Stimulated activated CD8-positive, alpha-beta memory T cell treated with anti-CD3 and anti-CD28 coated beads, Interleukin-7, amount 100 ng/mL, for 1 hour (primary cell): ENCODE measurements at regions not wholly inside any gene's neighbourhood (a gene's known extent, or its start where the extent isn't known, plus 50 kb on each side); places are given as distances from the start of the nearest gene placed in this dataset.
"Not testable (repeated sequence)": the region's sequence is repeated elsewhere in the genome, so short reads cannot be mapped to it uniquely, and the experiment has no call there.

Source experiments
- DNase-seq, 2 donors: peaks; one replicate each; pipeline ENCODE4 v3.0.0-alpha.2; 2020; ENCODE audit warnings: low read depth in 2 of 2

DNA sequence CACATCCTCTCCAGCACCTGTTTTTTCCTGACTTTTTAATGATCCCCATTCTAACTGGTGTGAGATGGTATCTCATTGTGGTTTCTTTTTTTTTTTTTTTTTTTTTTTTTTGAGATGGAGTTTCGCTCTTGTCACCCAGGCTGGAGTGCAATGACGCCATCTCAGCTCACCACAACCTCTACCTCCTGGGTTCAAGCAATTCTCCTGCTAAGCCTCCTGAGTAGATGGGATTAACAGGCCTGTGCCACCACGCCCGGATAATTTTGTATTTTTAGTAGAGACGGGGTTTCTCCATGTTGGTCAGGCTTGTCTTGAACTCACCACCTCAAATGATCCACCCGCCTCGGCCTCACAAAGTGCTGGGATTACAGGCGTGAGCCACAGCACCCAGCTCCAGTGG, 184.7 kb downstream of the C9orf152 start:
- not testable (repeated sequence) for DNase-seq

DNA sequence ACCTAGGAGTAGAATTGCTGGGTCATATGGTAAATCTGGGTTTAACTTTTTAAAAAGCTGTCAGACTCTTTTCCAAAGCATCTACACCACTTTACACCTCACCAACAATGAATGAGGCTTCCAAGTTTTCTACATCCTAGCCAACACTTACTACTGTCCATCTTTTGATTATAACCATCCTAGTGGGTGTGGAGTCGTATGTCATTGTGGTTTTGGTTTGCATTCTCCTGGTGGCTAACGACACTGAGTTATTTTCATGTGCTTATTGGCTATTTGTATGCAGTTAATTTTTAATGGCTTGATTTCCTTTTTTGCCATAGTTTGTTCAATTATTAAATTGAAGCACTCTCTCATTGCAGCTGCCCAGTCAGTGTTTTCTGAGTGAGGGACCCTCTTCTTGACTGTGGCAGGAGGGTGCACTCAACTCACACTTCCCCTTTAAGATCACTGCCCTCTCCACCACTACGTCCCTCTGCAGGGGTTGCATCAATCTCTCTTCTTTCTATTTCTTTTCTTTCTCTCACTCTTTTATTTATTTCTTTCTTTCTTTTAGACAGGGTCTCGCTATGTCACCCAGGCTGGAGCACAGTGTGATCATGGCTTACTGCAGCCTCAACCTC, 182.3 kb downstream of the C9orf152 start:
- no peak for DNase-seq

DNA sequence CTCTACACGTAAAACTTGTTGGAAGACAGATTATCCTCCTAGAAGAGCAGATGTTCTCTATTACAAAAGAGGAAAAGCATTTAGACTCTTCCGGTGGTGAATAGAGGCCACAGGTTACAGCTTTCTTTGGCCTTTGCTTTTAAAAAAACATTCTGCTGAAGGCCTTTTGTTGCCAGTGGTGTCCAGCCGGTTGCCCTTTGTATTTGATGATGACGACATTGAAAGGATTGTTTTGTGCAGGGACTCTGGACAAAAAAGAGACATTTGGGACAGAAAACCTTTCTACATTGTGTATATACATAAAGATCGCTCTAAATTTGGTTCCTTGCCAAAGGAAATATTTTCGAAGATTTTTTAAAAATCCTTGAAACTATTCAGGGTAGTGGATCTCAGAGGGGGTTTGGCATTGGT, 180.3 kb downstream of the C9orf152 start:
- DNase-seq = no peak

DNA sequence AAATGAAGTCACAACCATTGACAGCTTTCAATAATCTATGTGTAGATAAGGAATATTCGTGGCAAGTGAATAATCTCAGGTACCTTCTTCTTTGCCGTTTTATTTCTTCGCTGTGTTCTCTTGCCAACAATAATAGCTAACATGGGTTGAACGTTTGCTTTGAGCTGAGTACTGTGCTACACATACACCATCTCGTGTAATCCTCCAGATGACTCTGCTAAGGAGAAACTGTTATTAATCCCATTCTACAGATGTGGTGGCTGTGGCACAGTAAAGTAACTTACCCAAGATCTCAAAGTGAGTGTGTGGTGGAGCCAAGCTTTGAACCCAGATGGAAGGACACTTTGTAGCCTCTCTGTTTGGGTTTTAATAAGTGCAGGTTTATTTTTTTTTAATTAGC, 179.7 kb downstream of the C9orf152 start:
- DNase-seq = no peak

DNA sequence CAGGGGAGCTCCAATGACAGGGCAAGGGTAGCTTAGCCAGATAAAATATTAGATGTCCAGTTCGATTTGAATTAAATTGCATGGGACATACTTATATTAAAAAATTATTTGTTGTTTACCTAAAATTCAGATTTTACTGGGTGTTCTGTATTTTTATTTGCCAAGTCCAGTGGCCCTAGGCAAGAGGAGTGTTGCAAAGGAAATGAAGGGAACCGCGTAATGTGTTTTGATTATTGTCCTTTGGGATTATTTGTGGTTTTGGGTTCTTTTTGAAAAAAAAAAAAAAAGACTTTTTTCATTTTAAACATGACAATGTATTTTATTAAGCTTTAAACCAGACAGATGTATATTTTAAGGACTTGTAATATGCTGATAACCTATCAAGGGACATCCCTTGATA, 179.3 kb downstream of the C9orf152 start:
- no peak for DNase-seq

DNA sequence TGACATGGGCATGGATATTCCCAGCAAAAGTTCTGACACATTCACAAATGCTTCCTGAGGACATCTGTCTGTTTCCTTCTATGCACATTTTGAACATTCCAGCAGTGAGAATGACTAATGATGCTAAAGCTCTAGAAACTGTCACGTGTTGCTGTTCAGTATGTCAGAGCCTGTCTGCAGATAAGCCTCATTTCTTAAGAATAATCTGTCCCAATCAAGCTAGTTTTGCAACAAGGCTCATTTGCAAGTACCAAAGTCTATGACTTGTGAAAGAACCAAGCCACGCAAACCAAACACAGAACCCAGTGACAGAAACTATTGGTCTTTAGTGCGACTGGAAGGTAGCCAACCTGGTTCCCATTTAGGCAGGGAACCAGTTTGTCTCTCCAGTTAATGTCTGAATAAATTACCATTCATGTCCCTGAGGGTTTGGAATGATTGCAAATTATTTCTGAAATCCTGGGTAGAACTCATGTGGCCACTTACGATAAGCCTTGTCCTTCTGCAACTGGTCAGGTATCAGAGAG, 178.5 kb downstream of the C9orf152 start:
- DNase-seq = no peak

DNA sequence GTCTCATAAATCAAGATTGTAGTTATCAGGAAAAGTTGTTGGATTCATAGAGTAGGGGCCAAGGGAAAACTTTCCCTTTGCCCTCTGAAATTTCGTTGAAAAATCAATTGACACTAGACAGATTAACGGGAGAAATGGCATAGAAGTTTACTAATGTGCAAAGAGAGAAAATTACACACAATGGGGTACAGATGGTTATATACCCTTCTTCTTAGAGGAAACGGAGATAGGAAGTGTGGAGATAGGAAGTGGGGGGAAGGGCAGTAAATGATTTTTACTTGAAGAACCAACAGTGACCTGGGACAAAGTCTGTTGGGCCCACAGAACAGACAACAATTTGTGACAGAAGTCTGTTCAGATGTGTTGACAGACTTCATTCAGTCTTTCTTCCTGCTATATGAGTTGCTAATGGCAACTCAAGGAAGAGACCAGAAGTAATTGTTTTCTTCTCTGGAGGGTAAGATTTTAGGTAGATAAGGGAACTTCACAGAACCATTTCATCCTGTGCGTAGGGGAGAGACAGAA, 177.9 kb downstream of the C9orf152 start:
- DNase-seq = no peak

DNA sequence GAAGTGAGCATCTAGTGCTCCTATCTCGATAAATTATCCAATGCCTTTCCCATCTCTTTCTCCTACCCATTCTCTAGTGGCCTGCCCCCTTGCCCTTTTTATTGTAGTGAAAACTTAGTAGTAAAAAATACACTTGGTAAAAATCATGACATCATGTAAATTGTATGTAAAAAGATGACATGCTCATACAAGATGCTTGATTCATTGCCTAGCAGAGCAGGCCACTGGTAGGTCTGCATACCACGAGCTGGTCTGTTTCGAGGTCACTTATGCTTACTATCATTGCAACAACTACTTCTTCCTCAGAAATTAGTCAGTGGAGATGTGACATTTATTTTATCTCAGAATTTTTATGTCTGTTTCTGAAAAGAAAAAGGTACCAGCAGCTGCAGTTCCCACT, 177.3 kb downstream of the C9orf152 start:
- DNase-seq = no peak

DNA sequence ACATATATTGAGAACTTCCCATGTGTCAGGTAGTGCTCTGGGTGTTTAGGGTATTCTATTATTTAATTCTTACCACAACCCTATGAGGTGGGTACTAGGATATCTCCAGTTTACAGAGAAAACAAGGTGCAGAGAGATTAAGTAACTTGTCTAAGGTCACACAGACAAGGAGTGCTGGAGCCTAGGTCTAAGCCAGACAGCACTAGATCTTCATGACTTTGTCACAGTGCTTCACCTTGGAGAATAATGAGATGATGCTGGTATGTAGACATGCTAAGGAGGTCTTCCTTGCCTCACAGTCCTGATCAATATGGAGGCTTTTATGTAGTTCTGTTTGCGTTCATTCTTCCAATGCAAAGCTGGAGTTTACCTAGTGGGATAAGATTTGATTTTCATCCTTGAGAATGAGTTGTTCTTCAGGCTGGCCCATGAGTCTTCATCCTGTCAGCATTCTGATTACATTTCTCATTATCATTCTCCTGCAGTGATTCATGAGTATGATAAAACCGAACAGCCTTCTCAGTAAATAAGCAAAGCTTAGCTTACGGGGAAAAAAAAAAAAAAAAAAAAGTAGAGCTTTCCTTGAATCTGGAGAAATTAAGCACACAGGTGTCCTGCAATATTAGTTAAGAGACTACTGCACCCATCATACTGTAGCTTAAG, 176.3 kb downstream of the C9orf152 start:
- DNase-seq = no peak

DNA sequence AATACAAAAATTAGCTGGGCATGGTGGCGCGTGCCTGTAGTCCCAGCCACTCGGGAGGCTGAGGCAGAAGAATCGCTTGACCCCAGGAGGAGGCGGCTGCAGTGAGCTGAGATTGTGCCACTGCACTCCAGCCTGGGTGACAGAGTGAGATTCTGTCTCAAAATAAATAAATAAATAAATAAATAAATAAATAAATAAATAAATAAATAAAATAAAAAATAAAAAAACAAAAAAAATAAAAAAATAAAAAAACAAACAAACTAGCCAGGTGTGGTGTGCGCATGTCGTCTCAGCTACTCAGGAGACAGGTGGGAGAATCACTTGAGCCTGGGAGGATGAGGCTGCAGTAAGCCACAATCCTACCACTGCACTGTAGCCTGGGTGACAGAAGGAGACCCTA, 175.4 kb downstream of the C9orf152 start:
- not testable (repeated sequence) for DNase-seq

DNA sequence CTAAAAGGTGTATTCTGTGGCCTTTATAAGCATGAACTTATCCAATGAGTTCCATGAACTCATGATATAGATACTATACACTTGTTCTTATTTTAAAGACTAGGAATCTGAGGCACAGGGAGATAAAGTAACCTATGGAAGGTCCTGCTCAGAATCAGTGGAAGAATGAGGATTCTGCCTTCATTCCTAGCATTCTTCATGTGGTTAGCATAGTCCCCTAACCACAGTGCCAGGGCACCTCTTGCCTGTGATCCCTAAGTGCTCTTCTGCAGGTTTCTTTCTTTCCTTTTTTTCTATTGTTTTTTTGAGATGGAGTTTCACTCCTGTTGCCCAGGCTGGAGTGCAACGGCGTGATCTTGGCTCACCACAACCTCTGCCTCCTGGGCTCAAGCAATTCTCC, 174.1 kb downstream of the C9orf152 start:
- no peak for DNase-seq

DNA sequence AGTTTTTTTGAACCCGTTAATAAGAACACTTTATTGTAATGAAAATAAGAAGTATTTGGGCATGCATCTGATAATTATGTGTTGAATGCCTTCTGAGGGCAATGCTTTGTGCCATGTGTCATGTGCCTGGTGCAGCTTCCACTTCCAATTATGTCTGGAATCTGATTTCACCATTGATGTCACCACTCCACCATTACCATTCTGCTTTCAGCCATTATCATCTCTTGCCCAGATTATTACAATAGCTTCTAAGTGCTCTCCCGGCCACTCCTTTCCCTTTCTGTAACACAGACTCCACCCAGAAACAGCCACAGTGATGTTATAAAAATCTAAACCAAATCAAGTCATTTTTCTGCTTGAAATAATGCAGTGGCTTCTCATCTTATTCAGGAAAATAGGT, 171.7 kb downstream of the C9orf152 start:
- DNase-seq = no peak

DNA sequence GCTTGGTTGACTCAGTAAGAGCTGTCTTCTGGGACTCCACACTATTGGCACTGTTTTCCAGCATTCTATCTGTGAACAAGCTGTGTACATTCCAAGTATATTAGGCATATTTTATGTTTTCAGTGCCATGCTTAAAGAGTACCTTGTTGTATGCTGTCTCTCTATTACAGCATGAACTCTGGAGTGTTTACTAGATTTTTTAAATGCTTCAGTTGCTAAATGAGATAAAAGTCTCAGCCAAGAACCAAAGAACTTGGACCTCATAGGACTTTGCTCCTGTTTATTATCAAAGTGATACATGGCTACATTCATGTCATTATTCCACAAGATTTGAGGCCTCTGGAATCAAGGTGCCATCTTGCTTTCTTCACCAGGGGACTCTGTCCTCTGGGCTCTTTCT, 167.2 kb downstream of the C9orf152 start:
- DNase-seq = no peak

DNA sequence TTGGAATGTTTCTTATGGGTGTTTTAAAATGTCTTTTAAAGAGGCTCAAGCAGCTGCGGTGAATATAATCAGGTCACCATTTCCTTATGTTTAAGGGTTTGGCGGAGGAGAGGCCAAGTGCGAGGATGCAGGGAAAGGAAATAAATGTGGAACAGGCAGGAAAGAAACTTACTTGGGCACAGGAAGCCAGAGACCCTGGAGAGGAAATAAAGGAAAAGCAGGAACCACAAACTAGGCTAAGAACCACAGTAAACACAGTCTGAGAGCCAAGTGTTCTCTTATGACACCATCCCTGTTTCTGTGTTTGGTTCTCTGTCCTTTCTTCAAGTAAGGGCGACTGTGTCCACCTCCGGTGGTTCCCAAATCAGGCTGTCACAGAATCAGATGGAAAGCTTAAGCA, 166.5 kb downstream of the C9orf152 start:
- no peak for DNase-seq

DNA sequence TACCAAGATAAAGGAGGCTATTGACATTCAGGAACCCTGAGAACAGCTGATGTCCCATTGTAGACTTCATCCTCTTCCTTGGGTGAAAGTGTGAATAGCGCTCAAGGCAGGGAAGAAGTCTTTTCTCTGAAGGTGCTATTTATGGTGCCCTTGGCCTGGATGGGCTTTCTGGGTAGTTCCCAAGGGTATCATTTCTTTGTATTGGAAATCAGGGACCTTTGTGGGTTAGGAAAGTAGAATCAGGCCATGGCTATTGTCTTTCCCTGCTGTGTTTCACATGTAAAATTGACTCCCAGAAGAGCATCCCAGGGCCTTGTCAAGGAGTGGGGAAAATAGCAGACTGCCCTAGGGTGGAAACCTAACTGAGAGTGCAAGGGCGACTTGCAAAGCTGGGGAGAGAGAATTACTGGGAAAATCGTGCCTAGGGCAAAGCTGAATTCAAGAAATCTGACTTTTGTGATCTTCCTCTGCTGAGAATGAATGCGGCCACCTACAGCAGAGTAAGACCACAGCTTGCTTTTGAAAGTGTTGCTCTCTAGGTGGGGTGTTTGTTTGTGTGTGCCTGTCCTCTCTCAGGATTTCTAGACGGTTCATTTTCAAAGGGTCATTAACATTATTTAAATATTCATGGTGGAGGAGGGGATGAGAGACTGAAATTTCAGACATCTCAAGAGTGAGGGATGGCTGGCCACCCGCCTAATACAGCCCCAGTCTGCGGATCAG, 160.6 kb downstream of the C9orf152 start:
- no peak for DNase-seq

DNA sequence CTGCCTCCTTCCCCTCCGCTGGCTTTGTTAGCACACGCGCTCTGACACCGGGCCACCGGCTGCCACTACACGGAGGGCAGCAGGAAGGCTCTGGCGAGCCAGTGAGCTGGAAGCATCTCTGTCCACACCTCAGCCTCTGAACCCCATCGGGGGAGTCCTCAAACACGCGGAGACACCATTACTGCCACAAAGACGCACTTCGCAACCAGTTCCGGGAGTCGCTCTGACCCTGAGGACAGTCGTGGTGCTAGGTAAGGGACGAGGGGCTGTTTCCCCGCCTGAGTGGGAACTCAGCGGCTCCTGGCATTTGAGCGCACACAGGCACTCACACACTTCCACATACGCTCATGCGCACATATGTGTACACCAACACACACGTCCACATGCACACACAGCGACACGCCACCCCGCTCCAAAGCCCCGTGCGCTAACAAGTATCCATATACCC, 160.0 kb downstream of the C9orf152 start:
- no peak for DNase-seq

DNA sequence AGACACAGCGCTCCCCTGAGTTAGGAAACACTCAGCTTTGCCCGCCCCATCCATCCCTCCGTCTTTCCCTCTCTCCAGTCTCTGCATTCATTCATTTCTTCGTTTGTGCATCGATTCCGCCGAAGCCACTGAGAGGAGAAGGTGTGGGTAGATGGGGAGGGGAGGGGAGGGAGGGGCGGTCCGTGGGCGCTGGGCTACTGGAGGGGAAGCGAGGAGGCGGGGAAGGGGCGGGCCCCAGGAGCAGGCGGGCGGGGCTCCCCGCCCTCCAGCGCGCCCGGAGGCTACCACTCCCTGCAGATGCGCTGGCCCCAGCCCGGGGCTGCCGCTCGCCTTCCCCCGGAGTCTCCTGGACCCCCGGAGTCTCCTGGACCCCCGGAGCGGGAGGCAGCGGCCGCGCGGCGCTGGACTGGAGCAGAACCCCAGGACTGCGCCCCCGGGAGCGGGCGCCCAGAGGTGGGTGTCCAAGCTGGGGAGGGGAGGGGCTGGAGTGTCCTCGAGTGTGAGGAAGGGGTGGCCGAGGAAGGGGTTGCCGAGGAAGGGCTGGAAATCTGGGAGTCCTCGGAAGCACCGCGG, 159.5 kb downstream of the C9orf152 start:
- DNase-seq = peak; percentile 10 to 52

DNA sequence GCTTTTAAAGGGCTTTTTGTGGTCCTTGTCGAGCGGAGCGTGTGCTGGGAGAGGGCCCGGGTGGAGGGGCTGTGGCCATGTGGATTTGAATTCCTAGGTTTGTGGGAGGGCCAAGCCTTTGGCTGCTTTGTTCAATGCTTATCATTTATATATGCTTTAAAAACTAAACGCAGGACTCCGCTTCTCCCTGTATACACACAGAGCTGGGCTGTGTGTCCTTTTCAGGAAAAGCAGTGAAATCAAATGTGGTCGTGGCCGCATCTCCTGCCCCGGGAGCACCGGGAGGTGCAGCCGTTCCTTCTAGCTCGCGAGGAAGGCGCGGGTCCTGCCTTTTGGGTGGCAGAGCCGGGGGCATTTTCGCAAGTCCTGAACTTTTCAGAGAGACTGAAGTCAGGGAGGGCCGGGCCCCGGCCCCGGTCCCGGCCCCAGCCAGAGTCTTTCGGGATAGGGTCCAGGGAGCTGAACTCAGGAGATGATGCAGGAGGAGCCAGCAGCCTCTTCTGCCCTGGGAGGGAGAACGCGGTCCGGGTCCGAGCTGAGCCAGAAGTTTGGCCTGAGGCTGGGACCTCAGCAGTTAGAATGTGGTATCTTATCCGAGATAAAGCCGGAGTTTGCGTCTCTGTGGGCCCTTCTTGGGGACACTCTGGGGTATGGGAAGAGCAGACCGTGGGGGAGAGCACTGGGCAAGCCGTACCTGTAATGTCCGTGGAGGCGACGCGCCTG, 158.8 kb downstream of the C9orf152 start:
- no peak for DNase-seq

DNA sequence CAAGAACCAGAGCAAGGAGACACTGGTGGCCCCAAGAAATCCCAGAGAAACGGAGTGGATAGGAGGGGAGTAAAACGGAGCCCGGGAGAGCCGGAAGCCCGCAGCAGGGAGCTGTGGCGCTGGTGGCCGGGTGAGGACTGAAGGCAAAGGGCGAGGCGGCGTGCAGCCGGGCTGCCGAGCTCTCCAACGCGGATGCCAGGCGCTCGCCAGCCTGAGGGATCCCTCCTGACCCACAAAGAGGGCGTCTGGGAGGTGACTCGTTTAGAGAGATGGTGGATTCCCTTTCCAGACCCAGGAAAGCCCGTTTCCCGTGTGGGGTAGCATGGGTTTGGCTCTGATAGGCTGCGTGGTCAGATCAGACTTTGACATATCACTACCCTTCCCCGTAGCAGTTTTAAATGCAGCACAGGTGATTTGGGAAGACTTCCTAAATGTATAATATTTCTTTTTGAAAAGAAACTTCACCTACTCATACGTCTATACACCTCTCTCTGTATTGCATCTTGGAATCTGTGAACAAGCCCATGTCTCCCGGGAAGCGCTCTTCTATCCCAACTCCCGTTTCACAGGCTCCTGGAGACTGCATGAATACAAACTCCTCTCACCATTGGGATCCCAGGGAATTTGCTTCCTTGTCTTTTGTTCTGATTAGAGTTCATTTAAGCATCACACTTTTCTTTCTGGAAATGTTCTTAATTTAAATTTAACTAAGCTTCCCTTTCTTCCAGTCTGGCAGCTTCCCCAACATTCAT, 158.1 kb downstream of the C9orf152 start:
- DNase-seq = no peak

DNA sequence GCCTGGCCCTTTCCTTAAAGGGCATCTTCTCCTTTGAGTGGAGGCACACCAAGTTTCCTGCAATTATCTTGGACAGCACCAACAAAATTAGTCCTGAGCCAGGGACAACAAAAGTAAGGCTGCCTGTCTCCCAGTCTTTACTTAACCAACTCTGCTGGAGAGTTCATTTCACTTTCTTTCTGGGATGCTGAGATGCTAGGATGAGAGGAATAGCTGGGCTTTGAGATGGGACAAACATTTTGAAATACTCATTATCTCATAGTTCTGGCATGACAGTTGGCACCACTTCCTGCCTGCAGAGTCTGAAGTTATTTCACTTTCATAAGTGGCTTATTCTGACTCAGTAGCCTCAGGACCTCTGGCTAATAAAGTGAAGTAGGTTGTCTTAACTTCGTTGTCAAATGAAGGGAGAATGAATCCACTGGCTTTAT, 157.0 kb downstream of the C9orf152 start:
- DNase-seq = no peak

DNA sequence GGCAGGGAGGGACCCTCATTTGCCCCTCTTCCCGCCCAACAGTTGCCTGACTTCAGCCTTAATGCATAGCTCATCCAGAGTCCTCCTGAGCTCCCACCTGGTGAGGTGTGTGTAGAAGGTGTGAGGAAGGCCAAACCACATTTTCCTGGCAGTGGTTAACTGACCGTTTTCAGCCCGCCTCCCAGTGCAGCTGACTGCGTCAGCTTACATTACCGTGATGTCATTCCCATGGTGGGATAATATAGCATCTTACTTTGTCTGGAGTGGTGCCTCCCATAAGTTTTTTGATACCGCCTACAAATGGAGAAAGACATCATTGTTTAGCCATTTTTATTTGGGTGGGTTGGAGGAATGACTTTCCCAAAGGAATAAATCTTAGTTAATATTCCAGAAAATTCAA, 151.9 kb downstream of the C9orf152 start:
- DNase-seq = no peak
